ENCODE measurements at regions not wholly inside any gene's neighbourhood (a gene's known extent, or its start where the extent isn't known, plus 50 kb on each side); places are given as distances from the start of the nearest gene placed in this dataset.

DNA sequence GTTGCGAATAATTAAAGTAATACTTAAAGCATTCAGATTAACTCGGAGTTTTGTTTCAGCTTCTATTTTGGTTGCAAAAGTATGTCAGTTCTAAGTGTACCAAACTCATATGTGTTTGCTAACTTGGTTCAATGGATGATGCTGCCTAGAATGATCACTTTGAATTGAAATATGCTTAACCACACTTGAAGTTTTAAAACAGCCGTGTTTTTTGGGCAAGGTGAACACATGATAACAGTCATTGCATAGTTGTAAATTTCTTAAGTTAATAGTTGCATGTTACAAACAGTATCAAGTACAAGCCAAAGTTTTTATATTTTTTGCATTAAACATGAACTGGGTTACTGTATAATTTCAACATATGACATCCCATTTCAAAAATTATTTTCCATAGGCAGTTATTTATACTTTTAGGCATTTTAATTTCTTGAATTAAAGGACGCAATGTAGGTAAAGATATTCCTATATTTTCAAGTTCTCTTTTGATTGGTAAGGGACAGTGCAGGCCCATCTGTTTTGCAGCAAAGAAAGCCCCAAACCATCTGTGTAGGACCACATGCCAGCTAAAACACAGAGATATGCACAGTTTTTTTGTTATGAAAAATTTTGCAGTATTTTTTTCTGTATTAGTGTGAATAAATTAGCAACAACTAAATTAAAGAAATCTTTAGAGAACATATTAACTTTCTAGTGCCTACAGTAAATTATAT, 575.5 kb downstream of the PRKD1 start (continued):
- TF ChIP-seq TBP (IDR thresholded peaks at IDR 0.05; ENCODE audit: low read depth, low read length): no peak
- TF ChIP-seq JUND (IDR thresholded peaks at IDR 0.05; ENCODE audit: low read length): no peak
- TF ChIP-seq HDAC2 (IDR thresholded peaks at IDR 0.05; ENCODE audit: borderline replicate concordance in 1 of 2, low read depth in 2 of 2, low read length in 2 of 2): no peak
- TF ChIP-seq, protein P1, sequence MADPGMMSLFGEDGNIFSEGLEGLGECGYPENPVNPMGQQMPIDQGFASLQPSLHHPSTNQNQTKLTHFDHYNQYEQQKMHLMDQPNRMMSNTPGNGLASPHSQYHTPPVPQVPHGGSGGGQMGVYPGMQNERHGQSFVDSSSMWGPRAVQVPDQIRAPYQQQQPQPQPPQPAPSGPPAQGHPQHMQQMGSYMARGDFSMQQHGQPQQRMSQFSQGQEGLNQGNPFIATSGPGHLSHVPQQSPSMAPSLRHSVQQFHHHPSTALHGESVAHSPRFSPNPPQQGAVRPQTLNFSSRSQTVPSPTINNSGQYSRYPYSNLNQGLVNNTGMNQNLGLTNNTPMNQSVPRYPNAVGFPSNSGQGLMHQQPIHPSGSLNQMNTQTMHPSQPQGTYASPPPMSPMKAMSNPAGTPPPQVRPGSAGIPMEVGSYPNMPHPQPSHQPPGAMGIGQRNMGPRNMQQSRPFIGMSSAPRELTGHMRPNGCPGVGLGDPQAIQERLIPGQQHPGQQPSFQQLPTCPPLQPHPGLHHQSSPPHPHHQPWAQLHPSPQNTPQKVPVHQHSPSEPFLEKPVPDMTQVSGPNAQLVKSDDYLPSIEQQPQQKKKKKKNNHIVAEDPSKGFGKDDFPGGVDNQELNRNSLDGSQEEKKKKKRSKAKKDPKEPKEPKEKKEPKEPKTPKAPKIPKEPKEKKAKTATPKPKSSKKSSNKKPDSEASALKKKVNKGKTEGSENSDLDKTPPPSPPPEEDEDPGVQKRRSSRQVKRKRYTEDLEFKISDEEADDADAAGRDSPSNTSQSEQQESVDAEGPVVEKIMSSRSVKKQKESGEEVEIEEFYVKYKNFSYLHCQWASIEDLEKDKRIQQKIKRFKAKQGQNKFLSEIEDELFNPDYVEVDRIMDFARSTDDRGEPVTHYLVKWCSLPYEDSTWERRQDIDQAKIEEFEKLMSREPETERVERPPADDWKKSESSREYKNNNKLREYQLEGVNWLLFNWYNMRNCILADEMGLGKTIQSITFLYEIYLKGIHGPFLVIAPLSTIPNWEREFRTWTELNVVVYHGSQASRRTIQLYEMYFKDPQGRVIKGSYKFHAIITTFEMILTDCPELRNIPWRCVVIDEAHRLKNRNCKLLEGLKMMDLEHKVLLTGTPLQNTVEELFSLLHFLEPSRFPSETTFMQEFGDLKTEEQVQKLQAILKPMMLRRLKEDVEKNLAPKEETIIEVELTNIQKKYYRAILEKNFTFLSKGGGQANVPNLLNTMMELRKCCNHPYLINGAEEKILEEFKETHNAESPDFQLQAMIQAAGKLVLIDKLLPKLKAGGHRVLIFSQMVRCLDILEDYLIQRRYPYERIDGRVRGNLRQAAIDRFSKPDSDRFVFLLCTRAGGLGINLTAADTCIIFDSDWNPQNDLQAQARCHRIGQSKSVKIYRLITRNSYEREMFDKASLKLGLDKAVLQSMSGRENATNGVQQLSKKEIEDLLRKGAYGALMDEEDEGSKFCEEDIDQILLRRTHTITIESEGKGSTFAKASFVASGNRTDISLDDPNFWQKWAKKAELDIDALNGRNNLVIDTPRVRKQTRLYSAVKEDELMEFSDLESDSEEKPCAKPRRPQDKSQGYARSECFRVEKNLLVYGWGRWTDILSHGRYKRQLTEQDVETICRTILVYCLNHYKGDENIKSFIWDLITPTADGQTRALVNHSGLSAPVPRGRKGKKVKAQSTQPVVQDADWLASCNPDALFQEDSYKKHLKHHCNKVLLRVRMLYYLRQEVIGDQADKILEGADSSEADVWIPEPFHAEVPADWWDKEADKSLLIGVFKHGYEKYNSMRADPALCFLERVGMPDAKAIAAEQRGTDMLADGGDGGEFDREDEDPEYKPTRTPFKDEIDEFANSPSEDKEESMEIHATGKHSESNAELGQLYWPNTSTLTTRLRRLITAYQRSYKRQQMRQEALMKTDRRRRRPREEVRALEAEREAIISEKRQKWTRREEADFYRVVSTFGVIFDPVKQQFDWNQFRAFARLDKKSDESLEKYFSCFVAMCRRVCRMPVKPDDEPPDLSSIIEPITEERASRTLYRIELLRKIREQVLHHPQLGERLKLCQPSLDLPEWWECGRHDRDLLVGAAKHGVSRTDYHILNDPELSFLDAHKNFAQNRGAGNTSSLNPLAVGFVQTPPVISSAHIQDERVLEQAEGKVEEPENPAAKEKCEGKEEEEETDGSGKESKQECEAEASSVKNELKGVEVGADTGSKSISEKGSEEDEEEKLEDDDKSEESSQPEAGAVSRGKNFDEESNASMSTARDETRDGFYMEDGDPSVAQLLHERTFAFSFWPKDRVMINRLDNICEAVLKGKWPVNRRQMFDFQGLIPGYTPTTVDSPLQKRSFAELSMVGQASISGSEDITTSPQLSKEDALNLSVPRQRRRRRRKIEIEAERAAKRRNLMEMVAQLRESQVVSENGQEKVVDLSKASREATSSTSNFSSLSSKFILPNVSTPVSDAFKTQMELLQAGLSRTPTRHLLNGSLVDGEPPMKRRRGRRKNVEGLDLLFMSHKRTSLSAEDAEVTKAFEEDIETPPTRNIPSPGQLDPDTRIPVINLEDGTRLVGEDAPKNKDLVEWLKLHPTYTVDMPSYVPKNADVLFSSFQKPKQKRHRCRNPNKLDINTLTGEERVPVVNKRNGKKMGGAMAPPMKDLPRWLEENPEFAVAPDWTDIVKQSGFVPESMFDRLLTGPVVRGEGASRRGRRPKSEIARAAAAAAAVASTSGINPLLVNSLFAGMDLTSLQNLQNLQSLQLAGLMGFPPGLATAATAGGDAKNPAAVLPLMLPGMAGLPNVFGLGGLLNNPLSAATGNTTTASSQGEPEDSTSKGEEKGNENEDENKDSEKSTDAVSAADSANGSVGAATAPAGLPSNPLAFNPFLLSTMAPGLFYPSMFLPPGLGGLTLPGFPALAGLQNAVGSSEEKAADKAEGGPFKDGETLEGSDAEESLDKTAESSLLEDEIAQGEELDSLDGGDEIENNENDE (IDR thresholded peaks at IDR 0.05; ENCODE audit: insufficient replicate concordance, low read length): no peak
